HCT116 (cell line): ENCODE measurements at regions not wholly inside any gene's neighbourhood (a gene's known extent, or its start where the extent isn't known, plus 50 kb on each side); places are given as distances from the start of the nearest gene placed in this dataset.

ENCODE experiments used
- ATAC-seq: fragments of 200-7000 bp; cut with Tn5 transposase; 2 replicates; pipeline ENCODE4 v1.9.1; 2020; ENCODE audit warnings: mild to moderate bottlenecking, moderate library complexity
- BruUV-seq: library from RNA; stranded (reverse); fragments of 400-500 nt; replicated peaks from 2 replicates; lab custom pipeline; 2021; lab: Mats Ljungman, UMichigan
- CTCF ChIA-PET: fragments of 300-600 bp; sonication (Branson Sonifier 250); formaldehyde crosslinking; loops from one replicate; lab custom pipeline; 2021; ENCODE audit warnings: antibody characterized with exemption; lab: Charles Lee
- POLR2A ChIA-PET: fragments of 300-600, 350-600 bp; sonication (Branson Sonifier 250); formaldehyde crosslinking; loops from one replicate; lab custom pipeline; 2021; ENCODE audit warnings: antibody characterized with exemption; lab: Charles Lee
- RAD21 ChIA-PET, 2 experiments: fragments of 300-600 bp; sonication (Branson Sonifier 250); formaldehyde crosslinking; loops; one replicate each; lab custom pipeline; 2023; ENCODE audit warnings: low total read pairs in 2 of 2; ENCODE audit not compliant: uncharacterized antibody in 2 of 2, unreplicated experiment in 2 of 2, low non-redundant PET in 1 of 2; lab: Charles Lee
- DNase-seq: peaks from one replicate; pipeline ENCODE4 v3.0.0-alpha.2; 2010; ENCODE audit warnings: low read depth, low spot score
- H2AFZ ChIP-seq: fragments of 200-600 bp; shearing (Covaris generic), sonication (generic); 2 replicates; pipeline ENCODE4 v1.6.1; 2017; ENCODE audit warnings: low read depth, mixed run types, mixed read lengths, antibody characterized with exemption, low read length; ENCODE audit not compliant: poor library complexity, severe bottlenecking
- H3K27ac ChIP-seq: 2 replicates; pipeline ENCODE4 v1.5.1; 2012; ENCODE audit warnings: low read depth, low read length
- H3K27me3 ChIP-seq: fragments of 200-600 bp; sonication (generic); 2 replicates; pipeline ENCODE4 v1.6.1; 2016; ENCODE audit warnings: mixed run types, low read length, mixed read lengths; ENCODE audit not compliant: insufficient read depth
- H3K36me3 ChIP-seq, 2 experiments: fragments of 200-500 bp in 1 of 2; fragments of 200-600 bp in 1 of 2; sonication (Bioruptor generic) in 1 of 2; sonication (generic) in 1 of 2; 2 replicates each; pipeline versions ENCODE4 v1.5.1 to v1.6.1; 2014 to 2016; ENCODE audit warnings: low read length in 2 of 2, inconsistent platforms in 1 of 2, mixed read lengths in 1 of 2, mixed run types in 1 of 2; ENCODE audit not compliant: insufficient read depth in 2 of 2, control insufficient read depth in 1 of 2
- H3K4me1 ChIP-seq, 2 experiments: fragments of 200-600 bp in 1 of 2; sonication (generic) in 1 of 2; 2 replicates each; pipeline versions ENCODE4 v1.5.1 to v1.6.1; 2012 to 2017; ENCODE audit warnings: low read length in 2 of 2, inconsistent platforms in 1 of 2, mild to moderate bottlenecking in 1 of 2, mixed read lengths in 1 of 2, mixed run types in 1 of 2, moderate library complexity in 1 of 2; ENCODE audit not compliant: insufficient read depth in 2 of 2, control insufficient read depth in 1 of 2
- H3K4me2 ChIP-seq: fragments of 200-600 bp; sonication (generic); 2 replicates; pipeline ENCODE4 v1.6.1; 2017; ENCODE audit warnings: mixed run types, low read length, mixed read lengths
- H3K4me3 ChIP-seq, 2 experiments: fragments of 200-600 bp in 1 of 2; sonication (generic) in 1 of 2; replicated peaks in 1 of 2; 2 replicates each; pipeline ENCODE4 v1.5.1; 2011 to 2016; ENCODE audit warnings: low read length in 2 of 2, control low read depth in 1 of 2, low read depth in 1 of 2, mild to moderate bottlenecking in 1 of 2, mixed read lengths in 1 of 2, mixed run types in 1 of 2
- H3K79me2 ChIP-seq: fragments of 200-600 bp; sonication (generic); 2 replicates; pipeline ENCODE4 v1.6.1; 2017; ENCODE audit warnings: mild to moderate bottlenecking, mixed run types, low read length, moderate library complexity, mixed read lengths; ENCODE audit not compliant: insufficient read depth
- H3K9ac ChIP-seq: fragments of 200-600 bp; sonication (generic); 2 replicates; pipeline ENCODE4 v1.6.1; 2016; ENCODE audit warnings: low read length, mixed read lengths
- H3K9me2 ChIP-seq: fragments of 200-600 bp; sonication (generic), shearing (Covaris generic); 2 replicates; pipeline ENCODE4 v1.6.1; 2017; ENCODE audit warnings: mixed run types, mild to moderate bottlenecking, moderate library complexity; ENCODE audit not compliant: insufficient read depth
- H3K9me3 ChIP-seq, 2 experiments: fragments of 200-500 bp in 1 of 2; fragments of 200-600 bp in 1 of 2; sonication (Bioruptor generic) in 1 of 2; sonication (generic) in 1 of 2; 2 replicates each; pipeline ENCODE4 v1.6.1; 2014 to 2017; ENCODE audit warnings: low read length in 2 of 2, mixed read lengths in 2 of 2, inconsistent platforms in 1 of 2, low read depth in 1 of 2, mild to moderate bottlenecking in 1 of 2, mixed run types in 1 of 2, moderate library complexity in 1 of 2; ENCODE audit not compliant: control insufficient read depth in 1 of 2, insufficient read depth in 1 of 2
- H4K20me1 ChIP-seq: fragments of 200-600 bp; sonication (generic), shearing (Covaris generic); 2 replicates; pipeline ENCODE4 v1.6.1; 2017; ENCODE audit warnings: mixed run types, mild to moderate bottlenecking, moderate library complexity; ENCODE audit not compliant: insufficient read depth
- CBX3 ChIP-seq: IDR thresholded peaks from 2 replicates; pipeline ENCODE4 v1.6.1; 2012; ENCODE audit warnings: low read depth
- ELF1 ChIP-seq: IDR thresholded peaks from 2 replicates; pipeline ENCODE4 v1.6.1; 2012; ENCODE audit warnings: low read depth, borderline replicate concordance
- EZH2 ChIP-seq: fragments of 200-600 bp; sonication (generic); IDR thresholded peaks from 2 replicates; pipeline ENCODE4 v1.6.1; 2017; ENCODE audit warnings: antibody characterized with exemption, mixed run types
- JUND ChIP-seq: IDR thresholded peaks from 2 replicates; pipeline ENCODE4 v1.6.1; 2012
- POLR2AphosphoS5 ChIP-seq: IDR thresholded peaks from 2 replicates; pipeline ENCODE4 v1.6.1; 2011; ENCODE audit warnings: mild to moderate bottlenecking, low read depth, low read length, moderate library complexity
- RAD21 ChIP-seq: IDR thresholded peaks from 2 replicates; pipeline ENCODE4 v1.6.1; 2012; ENCODE audit warnings: low read depth, mild to moderate bottlenecking
- SIN3A ChIP-seq: IDR thresholded peaks from 2 replicates; pipeline ENCODE4 v1.6.1; 2012; ENCODE audit warnings: low read depth
- SRF ChIP-seq: IDR thresholded peaks from 2 replicates; pipeline ENCODE4 v1.6.1; 2012; ENCODE audit warnings: low read depth
- YY1 ChIP-seq: IDR thresholded peaks from 2 replicates; pipeline ENCODE4 v1.6.1; 2011; ENCODE audit warnings: low read length, low read depth, moderate library complexity, mild to moderate bottlenecking; ENCODE audit not compliant: insufficient replicate concordance; ENCODE audit errors: extremely low read depth
- ZFX ChIP-seq: fragments of 450-650 bp; IDR thresholded peaks from 2 replicates; pipeline ENCODE4 v1.6.1; 2017
- intact Hi-C: fragments of 100-400 bp; cut with micrococcal nuclease; formaldehyde crosslinking; loops from 2 replicates; pipeline ENCODE4 v1.10.0; 2022
- TF ChIP-seq, protein P1 (sequence below), 3 experiments: fragments of 200-600 bp in 1 of 3; sonication (generic) in 1 of 3; IDR thresholded peaks in 2 of 3; conservative IDR thresholded peaks in 1 of 3; 2 replicates each; pipeline ENCODE4 v1.5.1; 2012 to 2017; ENCODE audit warnings: low read depth in 2 of 3, low read length in 2 of 3, antibody characterized with exemption in 1 of 3, borderline replicate concordance in 1 of 3, control low read depth in 1 of 3, mild to moderate bottlenecking in 1 of 3, mixed read lengths in 1 of 3, mixed run types in 1 of 3, moderate library complexity in 1 of 3; ENCODE audit not compliant: insufficient read depth in 1 of 3
- TF ChIP-seq, protein P2 (sequence below): IDR thresholded peaks from 2 replicates; pipeline ENCODE4 v1.6.1; 2012
- TF ChIP-seq, protein P3 (sequence below): IDR thresholded peaks from 2 replicates; pipeline ENCODE4 v1.6.1; 2011; ENCODE audit warnings: mild to moderate bottlenecking, low read length, moderate library complexity; ENCODE audit not compliant: insufficient replicate concordance; ENCODE audit errors: extremely low read depth
- TF ChIP-seq, protein P4 (sequence below): IDR thresholded peaks from 2 replicates; pipeline ENCODE4 v1.6.1; 2012

DNA sequence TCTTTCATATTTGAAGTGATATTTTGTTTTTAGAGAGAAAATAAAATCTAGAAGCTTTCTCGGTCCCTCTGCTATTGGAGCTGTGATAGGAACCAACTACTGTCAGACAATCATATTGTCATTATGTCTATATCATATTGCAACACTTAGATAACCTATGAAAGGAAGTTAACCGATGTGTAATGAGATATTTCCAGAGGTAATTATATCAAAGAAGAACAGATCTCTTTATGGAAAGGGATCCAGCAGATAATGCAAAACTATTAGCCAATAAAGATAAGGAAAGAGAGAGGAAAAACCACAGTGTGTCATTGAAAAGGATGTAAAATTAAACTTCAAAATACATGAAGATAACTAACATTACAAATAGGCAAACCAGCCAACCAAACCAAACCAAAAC, 529.1 kb upstream of the CCDC54 start:
- Histone ChIP-seq H3K9me3 (no peaks in the 10 kb centered on the region), H3K27ac (no peak overlapping the region), H4K20me1 (no peaks in the 10 kb centered on the region), H2AFZ (no peak overlapping the region), H3K27me3 (no peaks in the 10 kb centered on the region), H3K4me3 (no peak overlapping the region), H3K9me2 (no peaks in the 10 kb centered on the region), H3K79me2 (no peaks in the 10 kb centered on the region), H3K36me3 (no peaks in the 10 kb centered on the region), H3K4me2 (no peak overlapping the region), H3K9ac (no peak overlapping the region), H3K4me1 (no peaks in the 10 kb centered on the region)
- ATAC-seq: no peak
- ChIA-PET RAD21 (no interaction called here), POLR2A (no interaction called here), CTCF (no interaction called here)
- no TSS peak for BruUV-seq
- intact Hi-C loops: no loop called here
- DNase-seq: no peak
- TF ChIP-seq, protein P1, sequence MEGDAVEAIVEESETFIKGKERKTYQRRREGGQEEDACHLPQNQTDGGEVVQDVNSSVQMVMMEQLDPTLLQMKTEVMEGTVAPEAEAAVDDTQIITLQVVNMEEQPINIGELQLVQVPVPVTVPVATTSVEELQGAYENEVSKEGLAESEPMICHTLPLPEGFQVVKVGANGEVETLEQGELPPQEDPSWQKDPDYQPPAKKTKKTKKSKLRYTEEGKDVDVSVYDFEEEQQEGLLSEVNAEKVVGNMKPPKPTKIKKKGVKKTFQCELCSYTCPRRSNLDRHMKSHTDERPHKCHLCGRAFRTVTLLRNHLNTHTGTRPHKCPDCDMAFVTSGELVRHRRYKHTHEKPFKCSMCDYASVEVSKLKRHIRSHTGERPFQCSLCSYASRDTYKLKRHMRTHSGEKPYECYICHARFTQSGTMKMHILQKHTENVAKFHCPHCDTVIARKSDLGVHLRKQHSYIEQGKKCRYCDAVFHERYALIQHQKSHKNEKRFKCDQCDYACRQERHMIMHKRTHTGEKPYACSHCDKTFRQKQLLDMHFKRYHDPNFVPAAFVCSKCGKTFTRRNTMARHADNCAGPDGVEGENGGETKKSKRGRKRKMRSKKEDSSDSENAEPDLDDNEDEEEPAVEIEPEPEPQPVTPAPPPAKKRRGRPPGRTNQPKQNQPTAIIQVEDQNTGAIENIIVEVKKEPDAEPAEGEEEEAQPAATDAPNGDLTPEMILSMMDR (IDR thresholded peaks at IDR 0.05 in 2 of 3, conservative IDR thresholded peaks at IDR 0.05 in 1 of 3; ENCODE audit: borderline replicate concordance in 1 of 3, insufficient read depth in 1 of 3, low read depth in 2 of 3, low read length in 2 of 3): no peak
- TF ChIP-seq POLR2AphosphoS5 (no peak), YY1 (no peak), ELF1 (no peak), RAD21 (no peak), SIN3A (no peak), EZH2 (no peak), CBX3 (no peak), JUND (no peak), SRF (no peak), ZFX (no peak)
- TF ChIP-seq, protein P2, sequence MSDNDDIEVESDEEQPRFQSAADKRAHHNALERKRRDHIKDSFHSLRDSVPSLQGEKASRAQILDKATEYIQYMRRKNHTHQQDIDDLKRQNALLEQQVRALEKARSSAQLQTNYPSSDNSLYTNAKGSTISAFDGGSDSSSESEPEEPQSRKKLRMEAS: no peak
- TF ChIP-seq, protein P3, sequence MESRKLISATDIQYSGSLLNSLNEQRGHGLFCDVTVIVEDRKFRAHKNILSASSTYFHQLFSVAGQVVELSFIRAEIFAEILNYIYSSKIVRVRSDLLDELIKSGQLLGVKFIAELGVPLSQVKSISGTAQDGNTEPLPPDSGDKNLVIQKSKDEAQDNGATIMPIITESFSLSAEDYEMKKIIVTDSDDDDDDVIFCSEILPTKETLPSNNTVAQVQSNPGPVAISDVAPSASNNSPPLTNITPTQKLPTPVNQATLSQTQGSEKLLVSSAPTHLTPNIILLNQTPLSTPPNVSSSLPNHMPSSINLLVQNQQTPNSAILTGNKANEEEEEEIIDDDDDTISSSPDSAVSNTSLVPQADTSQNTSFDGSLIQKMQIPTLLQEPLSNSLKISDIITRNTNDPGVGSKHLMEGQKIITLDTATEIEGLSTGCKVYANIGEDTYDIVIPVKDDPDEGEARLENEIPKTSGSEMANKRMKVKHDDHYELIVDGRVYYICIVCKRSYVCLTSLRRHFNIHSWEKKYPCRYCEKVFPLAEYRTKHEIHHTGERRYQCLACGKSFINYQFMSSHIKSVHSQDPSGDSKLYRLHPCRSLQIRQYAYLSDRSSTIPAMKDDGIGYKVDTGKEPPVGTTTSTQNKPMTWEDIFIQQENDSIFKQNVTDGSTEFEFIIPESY: no peak
- TF ChIP-seq, protein P4, sequence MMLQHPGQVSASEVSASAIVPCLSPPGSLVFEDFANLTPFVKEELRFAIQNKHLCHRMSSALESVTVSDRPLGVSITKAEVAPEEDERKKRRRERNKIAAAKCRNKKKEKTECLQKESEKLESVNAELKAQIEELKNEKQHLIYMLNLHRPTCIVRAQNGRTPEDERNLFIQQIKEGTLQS: no peak
